Caco-2 (cell line): ENCODE measurements at regions not wholly inside any gene's neighbourhood (a gene's known extent, or its start where the extent isn't known, plus 50 kb on each side); places are given as distances from the start of the nearest gene placed in this dataset.

Experiments
- BruUV-seq: library from RNA; stranded (reverse); fragments of 400-500 nt; replicated peaks from 2 replicates; lab custom pipeline; 2021; lab: Mats Ljungman, UMichigan
- CTCF ChIA-PET: fragments of 300-600 bp; sonication (Branson Sonifier 250); formaldehyde crosslinking; loops from one replicate; lab custom pipeline; 2022; ENCODE audit warnings: antibody characterized with exemption; lab: Charles Lee
- POLR2A ChIA-PET: fragments of 300-600 bp; sonication (Branson Sonifier 250); formaldehyde crosslinking; loops from one replicate; lab custom pipeline; 2022; ENCODE audit warnings: antibody characterized with exemption; lab: Charles Lee
- DNase-seq, 2 experiments: peaks; one replicate each; pipeline versions ENCODE4 v3.0.0 to v3.0.0-alpha.2; 2020 to 2022
- H3K27me3 ChIP-seq: replicated peaks from 2 replicates; pipeline ENCODE4 v1.6.0; 2011; ENCODE audit warnings: low read length; ENCODE audit not compliant: control insufficient read depth, insufficient read depth
- H3K36me3 ChIP-seq: 2 replicates; pipeline ENCODE4 v1.5.1; 2011; ENCODE audit warnings: low read length; ENCODE audit not compliant: control insufficient read depth, insufficient read depth
- H3K4me1 ChIP-seq: fragments of 250-450 bp; sonication (Bioruptor Pico); 2 replicates; pipeline ENCODE4 v1.5.1; 2020; ENCODE audit warnings: mild to moderate bottlenecking
- H3K4me3 ChIP-seq: 2 replicates; pipeline ENCODE4 v1.5.1; 2011; ENCODE audit warnings: low read depth, mild to moderate bottlenecking, control low read depth, low read length
- H3K9me3 ChIP-seq: fragments of 250-450 bp; sonication (Bioruptor Pico); 2 replicates; pipeline ENCODE4 v1.5.1; 2020; ENCODE audit warnings: mild to moderate bottlenecking, moderate library complexity
- H3K27ac Mint-ChIP-seq: one replicate; pipeline ENCODE4 v1.8.0; 2022; ENCODE audit warnings: mixed read lengths; ENCODE audit not compliant: unreplicated experiment
- H3K27me3 Mint-ChIP-seq: one replicate; pipeline ENCODE4 v1.8.0; 2022; ENCODE audit warnings: mixed read lengths; ENCODE audit not compliant: insufficient read depth, unreplicated experiment
- H3K36me3 Mint-ChIP-seq: one replicate; pipeline ENCODE4 v1.8.0; 2022; ENCODE audit warnings: mild to moderate bottlenecking, mixed read lengths; ENCODE audit not compliant: insufficient read depth, unreplicated experiment
- H3K4me1 Mint-ChIP-seq: one replicate; pipeline ENCODE4 v1.8.0; 2022; ENCODE audit warnings: low read depth, mixed read lengths; ENCODE audit not compliant: unreplicated experiment
- H3K4me3 Mint-ChIP-seq: one replicate; pipeline ENCODE4 v1.8.0; 2022; ENCODE audit warnings: mild to moderate bottlenecking, moderate library complexity, mixed read lengths; ENCODE audit not compliant: unreplicated experiment
- H3K9me3 Mint-ChIP-seq: one replicate; pipeline ENCODE4 v1.8.0; 2022; ENCODE audit warnings: mixed read lengths; ENCODE audit not compliant: unreplicated experiment
- CTCF ChIP-seq, 2 experiments: fragments of 200-600 bp in 1 of 2; IDR thresholded peaks; 1 replicate in 1 of 2; 2 replicates in 1 of 2; pipeline versions ENCODE4 v1.5.1 to v1.8.0; 2011 to 2022; ENCODE audit warnings: antibody characterized with exemption in 1 of 2, control low read depth in 1 of 2, inconsistent platforms in 1 of 2, low read depth in 1 of 2, low read length in 1 of 2, mild to moderate bottlenecking in 1 of 2, moderate library complexity in 1 of 2; ENCODE audit not compliant: insufficient read depth in 1 of 2, severe bottlenecking in 1 of 2, unreplicated experiment in 1 of 2
- intact Hi-C: fragments of 100-400 bp; cut with micrococcal nuclease; formaldehyde crosslinking; loops from one replicate; pipeline ENCODE4 v1.10.0; 2022; ENCODE audit not compliant: unreplicated experiment

DNA sequence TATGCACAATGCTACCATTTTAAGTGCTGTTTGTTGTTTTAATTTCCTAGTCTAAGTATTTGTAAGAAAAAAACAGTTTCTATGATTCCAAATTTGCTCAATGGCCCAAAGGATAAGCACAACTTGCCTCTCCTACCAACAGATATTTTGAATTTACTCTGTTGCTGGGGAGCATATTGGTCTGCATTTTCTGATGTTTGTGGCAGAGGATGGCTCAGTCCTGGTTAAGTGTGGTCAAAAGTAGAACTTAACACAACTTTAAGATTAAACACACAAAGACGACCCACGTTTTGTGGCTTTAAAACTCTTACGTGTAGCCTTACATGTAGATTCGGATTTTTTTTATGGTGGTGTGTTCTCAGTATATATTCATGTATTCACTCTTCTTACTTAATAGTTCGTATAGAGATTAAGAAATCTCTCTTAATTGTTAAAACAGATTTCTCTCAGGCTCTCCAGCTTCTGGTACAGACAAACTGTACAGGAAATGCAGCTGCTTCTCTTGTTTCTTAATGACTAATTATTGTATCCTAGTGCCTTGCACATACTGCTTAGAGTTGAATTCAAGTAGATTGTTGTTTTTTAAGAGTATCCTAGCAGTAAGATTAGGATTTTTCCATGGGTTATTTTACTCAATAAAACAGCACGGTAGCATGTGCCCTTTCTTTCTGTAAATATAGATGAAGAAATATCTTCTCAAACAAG, 86.2 kb downstream of the GPR85 start:
- no TSS peak for BruUV-seq
- POLR2A ChIA-PET: no interaction called here

DNA sequence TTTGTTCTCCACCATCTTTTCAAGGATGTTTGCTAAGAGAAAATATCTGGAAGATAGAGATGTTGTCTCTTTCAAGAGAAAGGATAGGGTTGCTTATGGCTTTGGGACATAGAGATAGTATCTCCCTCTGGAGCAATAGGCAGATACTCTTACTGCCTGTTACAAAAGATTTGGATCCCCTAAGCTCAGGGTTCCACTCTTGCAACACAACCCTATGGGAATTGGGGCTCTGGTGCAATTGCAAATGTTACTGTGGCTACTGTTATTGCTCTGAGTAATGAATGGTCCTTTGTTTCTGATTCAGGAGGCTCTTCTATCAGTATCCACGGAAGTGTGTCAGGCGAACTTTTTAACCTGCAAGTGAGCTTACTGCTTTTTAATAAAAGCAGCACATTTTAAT, 88.8 kb downstream of the GPR85 start:
- no peak for TF ChIP-seq CTCF (IDR thresholded peaks at IDR 0.05; ENCODE audit: insufficient read depth in 1 of 2, low read depth in 1 of 2, low read length in 1 of 2, severe bottlenecking in 1 of 2, unreplicated experiment in 1 of 2)
- no TSS peak for BruUV-seq
- no peaks in the 10 kb centered on the region for H3K4me1 ChIP-seq
- H3K27me3 ChIP-seq: no peaks in the 10 kb centered on the region
- H3K36me3 Mint-ChIP-seq: no peaks in the 10 kb centered on the region
- no peak overlapping the region for H3K4me3 ChIP-seq
- POLR2A ChIA-PET: interaction anchor here (0.6 kb wide), 1 partner anchor 107 kb away, joined by 3 read pairs; no protein-coding TSS in a partner anchor
- no peak for DNase-seq
- H3K9me3 ChIP-seq: no peaks in the 10 kb centered on the region
- CTCF ChIA-PET: no interaction called here
- H3K36me3 ChIP-seq: no peaks in the 10 kb centered on the region
- no peaks in the 10 kb centered on the region for H3K9me3 Mint-ChIP-seq
- intact Hi-C loops: no loop called here
- no peak overlapping the region for H3K4me3 Mint-ChIP-seq
- H3K27ac Mint-ChIP-seq: no peak overlapping the region
- H3K27me3 Mint-ChIP-seq: peaks cover 5% of the 10 kb centered on the region
- no peaks in the 10 kb centered on the region for H3K4me1 Mint-ChIP-seq

More for the DNA sequence above, 86.2 kb downstream of the GPR85 start:
- DNase-seq: no peak
- H3K27me3 ChIP-seq: no peaks in the 10 kb centered on the region
- TF ChIP-seq CTCF (IDR thresholded peaks at IDR 0.05; ENCODE audit: insufficient read depth in 1 of 2, low read depth in 1 of 2, low read length in 1 of 2, severe bottlenecking in 1 of 2, unreplicated experiment in 1 of 2): no peak
- intact Hi-C loops: no loop called here
- H3K4me3 ChIP-seq: no peak overlapping the region
- Mint-ChIP-seq H3K27ac (no peak overlapping the region), H3K4me1 (no peaks in the 10 kb centered on the region), H3K36me3 (no peaks in the 10 kb centered on the region), H3K4me3 (no peak overlapping the region), H3K27me3 (peaks cover 5% of the 10 kb centered on the region), H3K9me3 (no peaks in the 10 kb centered on the region)
- CTCF ChIA-PET: no interaction called here
- H3K9me3 ChIP-seq: no peaks in the 10 kb centered on the region
- H3K36me3 ChIP-seq: no peaks in the 10 kb centered on the region
- no peaks in the 10 kb centered on the region for H3K4me1 ChIP-seq

DNA sequence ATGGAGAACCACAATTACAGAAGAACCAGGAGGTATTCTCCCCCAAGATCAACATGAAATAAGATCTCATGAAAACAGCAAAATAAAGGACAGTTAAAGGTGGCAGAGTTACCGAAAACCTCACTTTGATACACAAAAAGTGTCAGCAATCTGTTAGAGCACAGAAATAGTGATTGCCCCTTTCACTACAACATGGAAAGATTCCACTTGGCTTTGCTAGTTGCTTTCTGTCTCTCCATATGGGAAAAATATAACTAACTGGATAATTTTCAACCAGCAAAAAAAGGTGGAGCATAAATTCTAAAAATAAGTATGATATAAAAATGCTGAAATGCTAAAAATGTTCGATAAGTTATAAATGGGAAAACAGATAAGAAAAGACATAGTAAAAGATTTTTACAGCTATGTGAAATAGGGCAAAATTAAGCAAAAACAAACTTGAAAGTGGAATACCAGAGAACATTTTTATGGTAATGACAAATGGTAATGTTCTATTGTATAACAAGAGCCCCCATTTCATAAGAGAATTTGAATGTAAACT, 90.2 kb downstream of the GPR85 start:
- Histone ChIP-seq H3K4me1 (no peaks in the 10 kb centered on the region), H3K27me3 (no peaks in the 10 kb centered on the region), H3K36me3 (no peaks in the 10 kb centered on the region), H3K9me3 (no peaks in the 10 kb centered on the region), H3K4me3 (no peak overlapping the region)
- no TSS peak for BruUV-seq
- peaks cover 5% of the 10 kb centered on the region for H3K27me3 Mint-ChIP-seq
- H3K27ac Mint-ChIP-seq: no peak overlapping the region
- DNase-seq: no peak
- no peak overlapping the region for H3K4me3 Mint-ChIP-seq
- no peaks in the 10 kb centered on the region for H3K9me3 Mint-ChIP-seq
- intact Hi-C loops: no loop called here
- CTCF ChIA-PET: no interaction called here
- no peaks in the 10 kb centered on the region for H3K36me3 Mint-ChIP-seq
- H3K4me1 Mint-ChIP-seq: no peaks in the 10 kb centered on the region
- POLR2A ChIA-PET: no interaction called here
- TF ChIP-seq CTCF (IDR thresholded peaks at IDR 0.05; ENCODE audit: insufficient read depth in 1 of 2, low read depth in 1 of 2, low read length in 1 of 2, severe bottlenecking in 1 of 2, unreplicated experiment in 1 of 2): no peak
